Vagina (tissue), 2 donors: ENCODE measurements at regions not wholly inside any gene's neighbourhood (a gene's known extent, or its start where the extent isn't known, plus 50 kb on each side); places are given as distances from the start of the nearest gene placed in this dataset.

Experiments
- DNase-seq, 2 donors: peaks; one replicate each; pipeline ENCODE4 v3.0.0-alpha.2; 2017; ENCODE audit errors: extremely low spot score in 2 of 2
- H3K27ac ChIP-seq: fragments of 200-600 bp; sonication (generic); one replicate; pipeline ENCODE4 v1.5.1; 2019
- H3K27me3 ChIP-seq: fragments of 200-600 bp; sonication (generic); one replicate; pipeline ENCODE4 v1.5.1; 2019
- H3K36me3 ChIP-seq, 2 donors: fragments of 200-600 bp; sonication (generic); one replicate each; pipeline ENCODE4 v1.5.1; 2017 to 2019
- H3K4me1 ChIP-seq: fragments of 200-600 bp; sonication (generic); one replicate; pipeline ENCODE4 v1.5.1; 2019
- H3K4me3 ChIP-seq, 2 donors: fragments of 200-600 bp; sonication (generic); 1 replicate in 1 of 2; 2 replicates in 1 of 2; pipeline ENCODE4 v1.5.1; 2016 to 2019
- H3K9me3 ChIP-seq: fragments of 200-600 bp; sonication (generic); one replicate; pipeline ENCODE4 v1.5.1; 2019
- CTCF ChIP-seq, 3 experiments: fragments of 450-650 bp in 2 of 3; fragments of 200-600 bp in 1 of 3; sonication (generic) in 1 of 3; IDR thresholded peaks; one replicate each; pipeline ENCODE4 v1.5.1; 2017 to 2019; ENCODE audit warnings: antibody characterized with exemption in 3 of 3, mild to moderate bottlenecking in 2 of 3, moderate library complexity in 2 of 3
- POLR2A ChIP-seq, 2 donors: fragments of 450-650 bp; IDR thresholded peaks; one replicate each; pipeline ENCODE4 v1.6.1; 2017; ENCODE audit warnings: antibody characterized with exemption in 2 of 2, mild to moderate bottlenecking in 2 of 2, moderate library complexity in 2 of 2
- POLR2AphosphoS5 ChIP-seq, 2 donors: sonication (generic); formaldehyde crosslinking; IDR thresholded peaks; one replicate each; pipeline ENCODE4 v1.9.0; 2017; ENCODE audit warnings: antibody characterized with exemption in 2 of 2, mild to moderate bottlenecking in 2 of 2, low read depth in 1 of 2; ENCODE audit not compliant: insufficient read depth in 1 of 2
- intact Hi-C: fragments of 100-400 bp; cut with DNase I; formaldehyde crosslinking; loops from one replicate; pipeline ENCODE4 v1.15.1; 2023

DNA sequence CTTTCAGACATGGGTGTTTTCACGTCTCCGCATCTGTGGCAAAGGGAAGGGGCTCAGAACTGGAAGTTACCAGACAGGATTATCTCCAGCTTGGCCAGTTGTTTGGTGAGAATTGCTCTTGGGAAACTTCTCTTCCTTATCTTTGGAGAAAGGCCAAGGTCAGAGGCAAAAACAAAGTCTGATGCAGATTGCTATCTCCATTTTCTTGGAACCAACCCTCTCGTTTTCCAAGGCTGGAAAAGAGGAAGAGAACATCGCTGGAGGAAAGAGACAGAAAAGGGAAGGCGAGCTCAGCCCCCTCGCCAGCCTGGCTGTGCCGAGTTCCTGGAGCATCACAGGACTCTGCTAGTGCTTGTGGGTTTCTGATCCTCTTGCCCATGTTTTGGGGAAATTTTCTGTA is 396.8 kb upstream of the SHH start:
- TF ChIP-seq POLR2A (IDR thresholded peaks at IDR 0.05) (no peak), CTCF (IDR thresholded peaks at IDR 0.05) (no peak), POLR2AphosphoS5 (IDR thresholded peaks at IDR 0.05; ENCODE audit: insufficient read depth in 1 of 2, low read depth in 1 of 2) (no peak)
- no peaks in the 10 kb centered on the region for H3K4me1 ChIP-seq
- H3K27me3 ChIP-seq = no peaks in the 10 kb centered on the region
- DNase-seq = no peak
- H3K4me3 ChIP-seq = no peak overlapping the region
- H3K36me3 ChIP-seq = no peaks in the 10 kb centered on the region
- intact Hi-C loops = no loop called here
- H3K27ac ChIP-seq = no peak overlapping the region
- H3K9me3 ChIP-seq = no peaks in the 10 kb centered on the region

- H3K9me3 ChIP-seq = no peaks in the 10 kb centered on the region
- no peaks in the 10 kb centered on the region for H3K27me3 ChIP-seq
- H3K4me1 ChIP-seq = no peaks in the 10 kb centered on the region
- intact Hi-C loops = no loop called here
- DNase-seq = no peak
- no peak overlapping the region for H3K4me3 ChIP-seq
- TF ChIP-seq POLR2A (IDR thresholded peaks at IDR 0.05) = no peak
- no peak for TF ChIP-seq CTCF (IDR thresholded peaks at IDR 0.05)
- TF ChIP-seq POLR2AphosphoS5 (IDR thresholded peaks at IDR 0.05; ENCODE audit: insufficient read depth in 1 of 2, low read depth in 1 of 2) = no peak
- H3K36me3 ChIP-seq = no peaks in the 10 kb centered on the region
- no peak overlapping the region for H3K27ac ChIP-seq
These were observed 395.0 kb upstream of the SHH start for GRCh38 chr7:156207306-156207705.

DNA sequence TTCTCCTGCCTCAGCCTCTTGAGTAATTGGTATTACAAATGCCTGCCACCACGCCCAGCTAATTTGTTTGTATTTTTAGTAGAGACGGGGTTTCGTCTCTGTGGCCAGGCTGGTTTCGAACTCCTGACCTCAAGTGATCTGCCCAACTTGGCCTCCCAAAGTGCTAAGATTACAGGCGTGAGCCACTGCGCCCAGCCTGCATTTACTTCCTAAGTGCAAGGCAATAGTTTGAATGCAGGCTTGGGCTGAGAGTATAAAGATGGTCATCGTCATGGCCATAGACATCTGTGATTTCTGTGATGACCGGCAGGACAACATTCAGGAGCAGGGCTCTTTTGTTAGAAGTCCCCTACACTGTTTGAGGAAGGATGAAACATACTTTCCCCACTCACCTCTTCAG is 393.9 kb upstream of the SHH start:
- intact Hi-C loops = no loop called here
- H3K36me3 ChIP-seq = no peaks in the 10 kb centered on the region
- H3K4me3 ChIP-seq = no peak overlapping the region
- TF ChIP-seq POLR2A (IDR thresholded peaks at IDR 0.05) (no peak), POLR2AphosphoS5 (IDR thresholded peaks at IDR 0.05; ENCODE audit: insufficient read depth in 1 of 2, low read depth in 1 of 2) (no peak), CTCF (IDR thresholded peaks at IDR 0.05) (no peak)
- DNase-seq = no peak
- H3K9me3 ChIP-seq = no peaks in the 10 kb centered on the region
- no peaks in the 10 kb centered on the region for H3K27me3 ChIP-seq
- H3K4me1 ChIP-seq = no peaks in the 10 kb centered on the region
- no peak overlapping the region for H3K27ac ChIP-seq

- H3K36me3 ChIP-seq = no peaks in the 10 kb centered on the region
- H3K4me3 ChIP-seq = no peak overlapping the region
- intact Hi-C loops = no loop called here
- no peaks in the 10 kb centered on the region for H3K9me3 ChIP-seq
- no peak for DNase-seq
- TF ChIP-seq POLR2A (IDR thresholded peaks at IDR 0.05) = no peak
- TF ChIP-seq CTCF (IDR thresholded peaks at IDR 0.05) = no peak
- TF ChIP-seq POLR2AphosphoS5 (IDR thresholded peaks at IDR 0.05; ENCODE audit: insufficient read depth in 1 of 2, low read depth in 1 of 2) = no peak
- H3K27ac ChIP-seq = no peak overlapping the region
- H3K27me3 ChIP-seq = no peaks in the 10 kb centered on the region
- H3K4me1 ChIP-seq = no peaks in the 10 kb centered on the region
These were observed 392.6 kb upstream of the SHH start for GRCh38 chr7:156204820-156205219.

DNA sequence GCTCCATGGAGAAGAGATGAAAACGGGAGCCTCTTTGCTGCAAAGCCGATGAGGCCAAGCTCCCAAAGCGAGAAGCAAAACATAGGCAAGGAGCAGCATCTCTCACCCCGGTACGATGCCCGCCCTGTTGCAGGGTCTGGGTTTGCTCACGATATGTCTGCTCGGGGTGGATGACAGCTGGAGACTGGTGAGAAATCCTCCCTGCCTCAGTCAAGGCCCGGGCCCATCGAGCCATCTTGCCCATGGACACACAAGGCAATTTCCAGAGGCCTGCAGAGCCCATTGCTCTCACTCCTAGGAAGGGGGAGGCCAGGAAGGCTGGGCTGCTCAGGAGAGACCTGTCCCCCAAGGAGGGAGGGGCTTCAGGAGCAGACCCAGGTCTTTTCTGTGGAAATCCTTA is 391.7 kb upstream of the SHH start:
- Histone ChIP-seq H3K9me3 (no peaks in the 10 kb centered on the region), H3K27ac (no peak overlapping the region), H3K4me3 (no peak overlapping the region), H3K36me3 (no peaks in the 10 kb centered on the region), H3K4me1 (no peaks in the 10 kb centered on the region), H3K27me3 (no peaks in the 10 kb centered on the region)
- TF ChIP-seq POLR2A (IDR thresholded peaks at IDR 0.05) (no peak), CTCF (IDR thresholded peaks at IDR 0.05) (no peak), POLR2AphosphoS5 (IDR thresholded peaks at IDR 0.05; ENCODE audit: insufficient read depth in 1 of 2, low read depth in 1 of 2) (no peak)
- intact Hi-C loops = no loop called here
- no peak for DNase-seq
